SK-N-SH (cell line): ENCODE measurements at regions not wholly inside any gene's neighbourhood (a gene's known extent, or its start where the extent isn't known, plus 50 kb on each side); places are given as distances from the start of the nearest gene placed in this dataset.

ENCODE experiments used
- CTCF ChIA-PET: fragments of 300-600, 350-600 bp; formaldehyde crosslinking; extraction: SDS; loops from one replicate; lab custom pipeline; 2021; lab: Yijun Ruan, JAX
- POLR2A ChIA-PET: fragments of 350-600 bp; sonication (Branson Sonifier 250); formaldehyde crosslinking; extraction: SDS; loops from one replicate; lab custom pipeline; 2020; ENCODE audit warnings: antibody characterized with exemption, inconsistent platforms; lab: Yijun Ruan, JAX
- DNase-seq: peaks from one replicate; pipeline ENCODE4 v3.0.0; 2012
- H2AFZ ChIP-seq: fragments of 200-600 bp; sonication (generic); 2 replicates; pipeline ENCODE4 v1.8.1; 2016; ENCODE audit warnings: antibody characterized with exemption, mild to moderate bottlenecking, low read depth
- H3F3A ChIP-seq: fragments of 200-600 bp; sonication (generic); replicated peaks from 2 replicates; pipeline ENCODE3; 2016; ENCODE audit warnings: antibody characterized with exemption, mild to moderate bottlenecking; ENCODE audit not compliant: insufficient read depth
- H3K27ac ChIP-seq, 2 experiments: fragments of 200-500 bp in 1 of 2; fragments of 200-600 bp in 1 of 2; sonication (Bioruptor generic) in 1 of 2; sonication (generic), shearing (Covaris generic) in 1 of 2; 2 replicates each; pipeline versions ENCODE4 v1.5.1 to v1.6.1; 2014 to 2016; ENCODE audit warnings: low read depth in 2 of 2, inconsistent platforms in 1 of 2, low read length in 1 of 2, mild to moderate bottlenecking in 1 of 2, mixed read lengths in 1 of 2
- H3K27me3 ChIP-seq: fragments of 200-600 bp; sonication (generic), shearing (Covaris generic); 2 replicates; pipeline ENCODE4 v1.6.1; 2016; ENCODE audit warnings: mixed run types; ENCODE audit not compliant: insufficient read depth
- H3K36me3 ChIP-seq, 2 experiments: fragments of 200-500 bp in 1 of 2; fragments of 200-600 bp in 1 of 2; sonication (Bioruptor generic) in 1 of 2; sonication (generic) in 1 of 2; replicated peaks in 1 of 2; 2 replicates each; pipeline versions ENCODE3 to v1.5.1; 2014 to 2016; ENCODE audit warnings: low read length in 1 of 2, mild to moderate bottlenecking in 1 of 2; ENCODE audit not compliant: insufficient read depth in 2 of 2, control insufficient read depth in 1 of 2
- H3K4me1 ChIP-seq, 2 experiments: fragments of 200-500 bp in 1 of 2; fragments of 200-600 bp in 1 of 2; sonication (Bioruptor generic) in 1 of 2; sonication (generic), shearing (Covaris generic) in 1 of 2; 2 replicates each; pipeline versions ENCODE4 v1.5.1 to v1.6.1; 2014 to 2016; ENCODE audit warnings: low read depth in 1 of 2, low read length in 1 of 2, mixed run types in 1 of 2; ENCODE audit not compliant: insufficient read depth in 2 of 2, control insufficient read depth in 1 of 2
- H3K4me2 ChIP-seq: fragments of 200-600 bp; sonication (generic), shearing (Covaris generic); 2 replicates; pipeline ENCODE4 v1.6.1; 2017; ENCODE audit warnings: mixed run types
- H3K4me3 ChIP-seq, 2 experiments: fragments of 200-500 bp in 1 of 2; fragments of 200-600 bp in 1 of 2; sonication (Bioruptor generic) in 1 of 2; sonication (generic), shearing (Covaris generic) in 1 of 2; 2 replicates each; pipeline versions ENCODE4 v1.5.1 to v1.8.1; 2014 to 2016; ENCODE audit warnings: low read depth in 2 of 2, inconsistent platforms in 1 of 2, low read length in 1 of 2, mild to moderate bottlenecking in 1 of 2, mixed read lengths in 1 of 2, moderate library complexity in 1 of 2
- H3K79me2 ChIP-seq: fragments of 200-600 bp; sonication (generic); 2 replicates; pipeline ENCODE4 v1.8.1; 2017; ENCODE audit warnings: mild to moderate bottlenecking; ENCODE audit not compliant: insufficient read depth
- H3K9ac ChIP-seq: fragments of 200-600 bp; sonication (generic); 2 replicates; pipeline ENCODE4 v1.6.1; 2017; ENCODE audit warnings: mixed run types
- H3K9me2 ChIP-seq: fragments of 200-600 bp; sonication (generic); 2 replicates; pipeline ENCODE4 v1.6.1; 2017; ENCODE audit warnings: mixed run types
- H3K9me3 ChIP-seq: fragments of 200-600 bp; sonication (generic); 2 replicates; pipeline ENCODE4 v1.6.1; 2017; ENCODE audit warnings: mixed run types, mild to moderate bottlenecking, moderate library complexity
- H4K20me1 ChIP-seq: fragments of 200-600 bp; sonication (generic); 2 replicates; pipeline ENCODE4 v1.6.1; 2017; ENCODE audit warnings: mild to moderate bottlenecking, mixed run types; ENCODE audit not compliant: insufficient read depth
- CHD2 ChIP-seq: fragments of 150-350 bp; IDR thresholded peaks from 2 replicates; pipeline ENCODE4 v1.6.1; 2018; ENCODE audit warnings: low read length; ENCODE audit not compliant: partially characterized antibody
- ELF1 ChIP-seq: IDR thresholded peaks from 2 replicates; pipeline ENCODE4 v1.4.0; 2012
- FOXJ3 ChIP-seq: sonication (generic); formaldehyde crosslinking; IDR thresholded peaks from 2 replicates; pipeline ENCODE4 v1.5.1; 2020; ENCODE audit warnings: mild to moderate bottlenecking, missing genetic modification reagents
- FOXM1 ChIP-seq: IDR thresholded peaks from 2 replicates; pipeline ENCODE4 v1.4.0; 2012; ENCODE audit warnings: low read depth, mild to moderate bottlenecking
- JUND ChIP-seq: IDR thresholded peaks from 2 replicates; pipeline ENCODE4 v1.4.0; 2012
- MEF2A ChIP-seq: IDR thresholded peaks from 2 replicates; pipeline ENCODE4 v1.4.0; 2012; ENCODE audit warnings: low read depth, borderline replicate concordance
- MXI1 ChIP-seq: IDR thresholded peaks from 2 replicates; pipeline ENCODE4 v1.6.1; 2012; ENCODE audit warnings: mild to moderate bottlenecking, low read depth, low read length, improper control_type of control experiment
- NFIC ChIP-seq: IDR thresholded peaks from 2 replicates; pipeline ENCODE4 v1.4.0; 2012; ENCODE audit warnings: borderline replicate concordance
- POLR2AphosphoS5 ChIP-seq: IDR thresholded peaks from 2 replicates; pipeline ENCODE4 v1.6.1; 2012; ENCODE audit warnings: low read depth, low read length
- RAD21 ChIP-seq: IDR thresholded peaks from 2 replicates; pipeline ENCODE4 v1.6.1; 2012; ENCODE audit warnings: mild to moderate bottlenecking, low read length
- TAF1 ChIP-seq: IDR thresholded peaks from 2 replicates; pipeline ENCODE4 v1.6.1; 2012; ENCODE audit warnings: low read depth, mild to moderate bottlenecking, low read length, moderate library complexity, borderline replicate concordance
- TEAD4 ChIP-seq: IDR thresholded peaks from 2 replicates; pipeline ENCODE4 v1.4.0; 2012; ENCODE audit warnings: mild to moderate bottlenecking, borderline replicate concordance; ENCODE audit not compliant: insufficient read depth
- YY1 ChIP-seq: IDR thresholded peaks from 2 replicates; pipeline ENCODE4 v1.4.0; 2012; ENCODE audit warnings: low read depth, mild to moderate bottlenecking
- WGBS: methylation state at CpG from one replicate; pipeline ENCODE4 v1.1.6; 2017; ENCODE audit warnings: low lambda C conversion rate; 5-methylcytosine and 5-hydroxymethylcytosine counted together
- TF ChIP-seq, protein P1 (sequence below): IDR thresholded peaks from 2 replicates; pipeline ENCODE4 v1.4.0; 2012; ENCODE audit warnings: low read depth, borderline replicate concordance

DNA sequence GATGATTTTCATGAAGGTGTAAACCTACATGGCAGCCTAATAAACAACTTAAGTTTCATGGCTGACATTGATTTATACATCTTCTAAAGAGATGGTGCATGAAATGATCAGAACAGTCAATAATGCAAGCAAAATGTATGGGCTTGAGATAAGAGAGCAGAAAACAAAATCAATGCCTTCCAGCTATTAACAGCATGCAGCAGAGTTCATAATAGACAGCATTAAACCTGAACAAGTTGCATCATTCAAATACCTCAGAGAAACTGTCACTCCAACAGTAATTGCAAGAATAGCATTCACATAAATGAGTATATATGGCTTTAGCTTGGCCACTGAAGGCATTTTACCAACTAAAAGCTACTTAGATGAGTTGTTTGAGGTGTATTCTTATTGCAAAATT lies 319.6 kb upstream of the ARID1B start:
- DNase-seq: no peak
- ChIA-PET POLR2A (no interaction called here), CTCF (no interaction called here)
- H3K4me3 ChIP-seq: no peak overlapping the region
- no peaks in the 10 kb centered on the region for H3K9me2 ChIP-seq
- H3K36me3 ChIP-seq: no peaks in the 10 kb centered on the region
- H3K4me2 ChIP-seq: no peak overlapping the region
- H3K4me1 ChIP-seq: no peaks in the 10 kb centered on the region
- no peak overlapping the region for H2AFZ ChIP-seq
- TF ChIP-seq YY1: no peak
- no peak for TF ChIP-seq POLR2AphosphoS5
- no peak for TF ChIP-seq NFIC
- TF ChIP-seq MEF2A: no peak
- no peak for TF ChIP-seq MXI1
- TF ChIP-seq TAF1: no peak
- TF ChIP-seq, protein P1, sequence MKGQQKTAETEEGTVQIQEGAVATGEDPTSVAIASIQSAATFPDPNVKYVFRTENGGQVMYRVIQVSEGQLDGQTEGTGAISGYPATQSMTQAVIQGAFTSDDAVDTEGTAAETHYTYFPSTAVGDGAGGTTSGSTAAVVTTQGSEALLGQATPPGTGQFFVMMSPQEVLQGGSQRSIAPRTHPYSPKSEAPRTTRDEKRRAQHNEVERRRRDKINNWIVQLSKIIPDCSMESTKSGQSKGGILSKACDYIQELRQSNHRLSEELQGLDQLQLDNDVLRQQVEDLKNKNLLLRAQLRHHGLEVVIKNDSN: no peak
- no peak for TF ChIP-seq CHD2
- no peak for TF ChIP-seq TEAD4
- TF ChIP-seq RAD21: no peak
- TF ChIP-seq FOXJ3 (CRISPR knock-in tag): no peak
- no peak for TF ChIP-seq ELF1
- TF ChIP-seq, all 33 proteins: peak for 0
- H3K79me2 ChIP-seq: no peaks in the 10 kb centered on the region
- H4K20me1 ChIP-seq: no peaks in the 10 kb centered on the region
- no peak overlapping the region for H3K27ac ChIP-seq
- no peak overlapping the region for H3K9ac ChIP-seq
- H3K9me3 ChIP-seq: no peaks in the 10 kb centered on the region
- H3F3A ChIP-seq: no peaks in the 10 kb centered on the region
- H3K27me3 ChIP-seq: no peaks in the 10 kb centered on the region

DNA sequence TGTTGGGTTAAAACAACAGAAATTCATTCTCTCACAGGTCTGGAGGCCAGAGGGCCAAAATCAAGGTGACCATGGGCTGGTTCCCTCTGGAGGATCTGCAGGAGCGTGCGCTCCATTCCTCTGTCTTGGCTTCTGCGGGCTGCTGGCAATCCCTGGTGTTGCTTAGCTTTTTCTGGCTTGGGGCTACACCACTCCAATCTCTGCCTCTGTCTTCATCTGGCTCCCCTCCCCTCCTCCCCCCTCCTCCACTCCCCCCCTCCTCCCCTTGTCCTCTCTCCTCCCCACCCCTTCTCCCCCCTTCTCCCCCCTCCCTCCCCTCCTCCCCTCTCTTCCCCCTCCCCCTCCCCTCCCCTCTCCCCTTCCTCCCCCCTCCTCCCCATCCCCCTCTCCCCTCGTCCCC lies 321.3 kb upstream of the ARID1B start:
- no peak for TF ChIP-seq RAD21
- TF ChIP-seq JUND: no peak
- no peak overlapping the region for H3K9ac ChIP-seq
- H2AFZ ChIP-seq: no peak overlapping the region
- DNase-seq: no peak
- no peaks in the 10 kb centered on the region for H3K9me3 ChIP-seq
- H4K20me1 ChIP-seq: no peaks in the 10 kb centered on the region
- POLR2A ChIA-PET: no interaction called here
- H3K4me3 ChIP-seq: no peak overlapping the region
- H3K36me3 ChIP-seq: no peaks in the 10 kb centered on the region
- H3K9me2 ChIP-seq: no peaks in the 10 kb centered on the region
- H3K4me1 ChIP-seq: no peaks in the 10 kb centered on the region
- no peak overlapping the region for H3K4me2 ChIP-seq
- CTCF ChIA-PET: no interaction called here
- 81% methylated on average over 4 of the region's 4 CpGs for WGBS
- H3K27me3 ChIP-seq: no peaks in the 10 kb centered on the region
- H3F3A ChIP-seq: no peaks in the 10 kb centered on the region
- no peaks in the 10 kb centered on the region for H3K79me2 ChIP-seq
- no peak overlapping the region for H3K27ac ChIP-seq

DNA sequence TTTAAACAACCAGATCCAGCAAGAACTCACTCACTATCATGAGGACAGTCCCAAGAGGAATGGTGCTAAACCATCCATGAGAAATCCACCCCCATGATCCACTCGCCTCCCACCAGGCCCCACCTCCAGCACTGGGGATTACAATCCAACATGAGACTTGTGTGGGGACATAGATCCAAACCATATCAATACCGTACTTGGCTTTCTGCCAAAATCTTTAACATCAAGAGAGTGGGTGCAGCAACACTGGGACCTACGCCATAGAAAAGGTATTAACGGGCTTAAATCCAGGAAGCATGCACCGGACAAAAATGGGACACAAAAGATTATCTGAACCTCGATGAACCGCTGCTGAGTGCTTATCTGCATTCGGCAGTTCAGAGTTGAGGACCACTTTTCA lies 322.3 kb upstream of the ARID1B start:
- H4K20me1 ChIP-seq: no peaks in the 10 kb centered on the region
- DNase-seq: no peak
- H3K9me2 ChIP-seq: no peaks in the 10 kb centered on the region
- H3K4me1 ChIP-seq: no peaks in the 10 kb centered on the region
- 74% methylated on average over 7 of the region's 8 CpGs for WGBS
- no peaks in the 10 kb centered on the region for H3K79me2 ChIP-seq
- CTCF ChIA-PET: no interaction called here
- no peaks in the 10 kb centered on the region for H3F3A ChIP-seq
- H3K4me3 ChIP-seq: no peak overlapping the region
- H3K27ac ChIP-seq: no peak overlapping the region
- no peak overlapping the region for H3K4me2 ChIP-seq
- POLR2A ChIA-PET: no interaction called here
- TF ChIP-seq JUND (no peak), ELF1 (no peak), POLR2AphosphoS5 (no peak), NFIC (no peak), TAF1 (no peak), TEAD4 (no peak), FOXM1 (no peak)
- no peaks in the 10 kb centered on the region for H3K27me3 ChIP-seq
- H2AFZ ChIP-seq: no peak overlapping the region
- no peak overlapping the region for H3K9ac ChIP-seq
- no peaks in the 10 kb centered on the region for H3K36me3 ChIP-seq
- H3K9me3 ChIP-seq: no peaks in the 10 kb centered on the region
